ENCODE measurements at regions not wholly inside any gene's neighbourhood (a gene's known extent, or its start where the extent isn't known, plus 50 kb on each side); places are given as distances from the start of the nearest gene placed in this dataset.

- intact Hi-C loops (cut with micrococcal nuclease): no loop called here
- no peak overlapping the region for H3K4me2 ChIP-seq (ENCODE audit: low read length)
- no peak overlapping the region for H3K4me3 ChIP-seq (replicated peaks in 1 of 2; ENCODE audit: low read depth in 1 of 2, low read length in 2 of 2)
- RAD21 ChIA-PET (ENCODE audit: low non-redundant PET in 1 of 2, low total read pairs in 2 of 2, uncharacterized antibody in 2 of 2, unreplicated experiment in 2 of 2): no interaction called here
- no peaks in the 10 kb centered on the region for H4K20me1 ChIP-seq (ENCODE audit: insufficient read depth)
- CTCF ChIA-PET: interaction anchor here (0.6 to 5.8 kb wide), 3 partner anchors 145 to 291 kb away, joined by 3 to 72 read pairs (median 17); no protein-coding TSS in a partner anchor
- TF ChIP-seq REST (IDR thresholded peaks at IDR 0.05; ENCODE audit: low read depth) (no peak), JUND (IDR thresholded peaks at IDR 0.05) (no peak), FOSL1 (IDR thresholded peaks at IDR 0.05; ENCODE audit: low read depth) (no peak), ELF1 (IDR thresholded peaks at IDR 0.05; ENCODE audit: borderline replicate concordance, low read depth) (no peak), CBX3 (IDR thresholded peaks at IDR 0.05; ENCODE audit: low read depth) (no peak), RAD21 (IDR thresholded peaks at IDR 0.05; ENCODE audit: low read depth) (no peak), SIN3A (IDR thresholded peaks at IDR 0.05; ENCODE audit: low read depth) (no peak), SRF (IDR thresholded peaks at IDR 0.05; ENCODE audit: low read depth) (no peak), CEBPB (IDR thresholded peaks at IDR 0.05; ENCODE audit: low read depth) (no peak), YY1 (IDR thresholded peaks at IDR 0.05; ENCODE audit: extremely low read depth, insufficient replicate concordance, low read depth, low read length) (no peak), SP1 (IDR thresholded peaks at IDR 0.05; ENCODE audit: low read depth) (no peak), POLR2A (IDR thresholded peaks at IDR 0.05; ENCODE audit: borderline replicate concordance, extremely low read depth, insufficient read depth, insufficient read length) (no peak), ZFX (IDR thresholded peaks at IDR 0.05) (no peak), CTCF (IDR thresholded peaks at IDR 0.05 in 2 of 3, conservative IDR thresholded peaks at IDR 0.05 in 1 of 3; ENCODE audit: borderline replicate concordance in 1 of 3, insufficient read depth in 1 of 3, low read depth in 2 of 3, low read length in 2 of 3) (no peak), MAX (IDR thresholded peaks at IDR 0.05) (no peak)
- POLR2A ChIA-PET: no interaction called here
- no peaks in the 10 kb centered on the region for H3K4me1 ChIP-seq (ENCODE audit: control insufficient read depth in 1 of 2, insufficient read depth in 2 of 2, low read length in 2 of 2)
- H3K36me3 ChIP-seq (ENCODE audit: control insufficient read depth in 1 of 2, insufficient read depth in 2 of 2, low read length in 2 of 2): no peaks in the 10 kb centered on the region
- DNase-seq (ENCODE audit: low read depth, low spot score): no peak
- H3K9me3 ChIP-seq (ENCODE audit: control insufficient read depth in 1 of 2, insufficient read depth in 1 of 2, low read depth in 1 of 2, low read length in 2 of 2): no peaks in the 10 kb centered on the region
- H3K79me2 ChIP-seq (ENCODE audit: insufficient read depth, low read length): no peaks in the 10 kb centered on the region
- ATAC-seq: no peak
- H3K9me2 ChIP-seq (ENCODE audit: insufficient read depth): no peaks in the 10 kb centered on the region
- no peak overlapping the region for H3K27ac ChIP-seq (ENCODE audit: low read depth, low read length)
- no TSS peak for BruUV-seq (replicated peaks)
- no peak overlapping the region for H2AFZ ChIP-seq (ENCODE audit: low read depth, low read length, poor library complexity, severe bottlenecking)
- H3K9ac ChIP-seq (ENCODE audit: low read length): no peak overlapping the region
- H3K27me3 ChIP-seq (ENCODE audit: insufficient read depth, low read length): no peaks in the 10 kb centered on the region
Measured at GRCh38 chr14:38723959-38724358, 379.1 kb downstream of the SEC23A start.

Measured in HCT116 (cell line).